MM.1S (cell line): ENCODE measurements at regions not wholly inside any gene's neighbourhood (a gene's known extent, or its start where the extent isn't known, plus 50 kb on each side); places are given as distances from the start of the nearest gene placed in this dataset.

Source experiments
- CTCF ChIP-seq: fragments of 300-600 bp; sonication (generic); IDR thresholded peaks from 2 replicates; pipeline ENCODE4 v1.5.1; 2016; ENCODE audit warnings: antibody characterized with exemption, low read length, mixed read lengths
- EZH2phosphoT487 ChIP-seq: fragments of 300-600 bp; sonication (generic); IDR thresholded peaks from 2 replicates; pipeline ENCODE4 v1.6.1; 2018; ENCODE audit warnings: antibody characterized with exemption, low read length

GRCh38 chr5:89041976-89042375 is 159.0 kb upstream of the MEF2C start:
- TF ChIP-seq CTCF: no peak
- TF ChIP-seq EZH2phosphoT487: no peak
